Parathyroid adenoma (tissue), 2 donors: ENCODE measurements at regions not wholly inside any gene's neighbourhood (a gene's known extent, or its start where the extent isn't known, plus 50 kb on each side); places are given as distances from the start of the nearest gene placed in this dataset.

ENCODE experiments used
- H2AFZ ChIP-seq: fragments of 300-600 bp; sonication (generic); one replicate; pipeline ENCODE4 v1.7.0; 2017; ENCODE audit warnings: antibody characterized with exemption, mild to moderate bottlenecking
- H3K27ac ChIP-seq: fragments of 300-600 bp; sonication (generic); one replicate; pipeline ENCODE4 v1.7.0; 2017
- H3K27me3 ChIP-seq: fragments of 300-600 bp; sonication (generic); one replicate; pipeline ENCODE4 v1.7.0; 2017; ENCODE audit warnings: low read length; ENCODE audit not compliant: control insufficient read depth, insufficient read depth
- H3K36me3 ChIP-seq: fragments of 300-600 bp; sonication (generic); one replicate; pipeline ENCODE4 v1.7.0; 2017; ENCODE audit warnings: low read length; ENCODE audit not compliant: control insufficient read depth, insufficient read depth
- H3K4me1 ChIP-seq: fragments of 300-600 bp; sonication (generic); one replicate; pipeline ENCODE4 v1.7.0; 2017; ENCODE audit warnings: control low read depth
- H3K4me2 ChIP-seq: fragments of 300-600 bp; sonication (generic); one replicate; pipeline ENCODE4 v1.7.0; 2017; ENCODE audit warnings: low read length
- H3K4me3 ChIP-seq: fragments of 300-600 bp; sonication (generic); one replicate; pipeline ENCODE4 v1.7.0; 2017; ENCODE audit warnings: low read depth, low read length
- H3K79me2 ChIP-seq: fragments of 300-600 bp; sonication (generic); one replicate; pipeline ENCODE4 v1.7.0; 2017; ENCODE audit warnings: control low read depth
- H3K9ac ChIP-seq: fragments of 300-600 bp; sonication (generic); one replicate; pipeline ENCODE4 v1.7.0; 2017; ENCODE audit warnings: mild to moderate bottlenecking
- H3K9me3 ChIP-seq: fragments of 300-600 bp; sonication (generic); one replicate; pipeline ENCODE4 v1.7.0; 2017; ENCODE audit warnings: low read length; ENCODE audit not compliant: control insufficient read depth
- TF ChIP-seq, protein P1 (sequence below): fragments of 300-600 bp; sonication (generic); IDR thresholded peaks from one replicate; pipeline ENCODE4 v1.7.0; 2017; ENCODE audit warnings: antibody characterized with exemption, mild to moderate bottlenecking
- donor health status: primary hyperparathyroidism.

DNA sequence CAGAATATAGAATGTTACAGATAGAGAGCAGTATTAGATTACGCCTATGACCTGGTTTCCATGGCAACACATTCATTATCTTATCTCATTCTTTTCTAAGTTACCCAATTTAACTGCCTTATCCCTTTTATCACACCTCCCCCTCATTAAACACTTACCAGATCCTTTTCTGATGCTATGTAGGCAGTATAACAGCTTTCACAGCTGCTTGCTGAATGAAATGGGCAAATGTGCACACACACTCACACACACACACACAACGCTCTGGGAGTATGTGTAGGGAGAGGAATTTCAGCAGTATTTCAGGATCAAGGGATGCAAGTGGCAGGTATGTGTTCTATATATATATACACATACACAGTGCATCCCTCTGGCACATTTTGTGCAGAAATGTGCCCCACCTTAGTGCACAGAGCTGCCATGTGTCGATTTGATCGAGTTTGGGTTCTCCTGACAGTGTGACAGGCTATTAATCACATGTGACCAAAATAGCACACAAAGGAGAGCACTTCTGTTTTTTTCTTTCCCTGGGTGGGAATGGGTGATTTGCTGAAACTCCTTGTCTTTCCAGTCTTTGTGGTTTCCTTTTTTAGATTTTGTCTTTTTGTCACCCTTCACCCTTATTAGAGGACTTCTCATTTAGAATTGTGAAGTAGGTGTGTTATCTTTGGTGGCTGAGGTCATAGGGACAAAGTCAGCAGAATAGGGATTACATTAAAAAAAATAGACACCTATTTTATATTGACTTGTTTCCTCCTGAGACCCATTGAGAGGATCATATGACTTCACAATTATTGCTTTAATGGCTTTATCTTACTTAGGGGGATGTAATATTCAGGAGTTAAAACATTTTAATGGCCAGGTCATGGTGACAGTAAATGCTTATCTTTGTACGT lies 553.7 kb downstream of the PDCD6IP start:
- Histone ChIP-seq H3K4me2 (no peak overlapping the region), H3K9me3 (no peaks in the 10 kb centered on the region), H3K79me2 (no peaks in the 10 kb centered on the region), H3K27ac (no peak overlapping the region), H2AFZ (no peak overlapping the region), H3K4me1 (no peaks in the 10 kb centered on the region), H3K9ac (no peak overlapping the region), H3K4me3 (no peak overlapping the region), H3K36me3 (no peaks in the 10 kb centered on the region), H3K27me3 (no peaks in the 10 kb centered on the region)
- TF ChIP-seq, protein P1, sequence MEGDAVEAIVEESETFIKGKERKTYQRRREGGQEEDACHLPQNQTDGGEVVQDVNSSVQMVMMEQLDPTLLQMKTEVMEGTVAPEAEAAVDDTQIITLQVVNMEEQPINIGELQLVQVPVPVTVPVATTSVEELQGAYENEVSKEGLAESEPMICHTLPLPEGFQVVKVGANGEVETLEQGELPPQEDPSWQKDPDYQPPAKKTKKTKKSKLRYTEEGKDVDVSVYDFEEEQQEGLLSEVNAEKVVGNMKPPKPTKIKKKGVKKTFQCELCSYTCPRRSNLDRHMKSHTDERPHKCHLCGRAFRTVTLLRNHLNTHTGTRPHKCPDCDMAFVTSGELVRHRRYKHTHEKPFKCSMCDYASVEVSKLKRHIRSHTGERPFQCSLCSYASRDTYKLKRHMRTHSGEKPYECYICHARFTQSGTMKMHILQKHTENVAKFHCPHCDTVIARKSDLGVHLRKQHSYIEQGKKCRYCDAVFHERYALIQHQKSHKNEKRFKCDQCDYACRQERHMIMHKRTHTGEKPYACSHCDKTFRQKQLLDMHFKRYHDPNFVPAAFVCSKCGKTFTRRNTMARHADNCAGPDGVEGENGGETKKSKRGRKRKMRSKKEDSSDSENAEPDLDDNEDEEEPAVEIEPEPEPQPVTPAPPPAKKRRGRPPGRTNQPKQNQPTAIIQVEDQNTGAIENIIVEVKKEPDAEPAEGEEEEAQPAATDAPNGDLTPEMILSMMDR = no peak

DNA sequence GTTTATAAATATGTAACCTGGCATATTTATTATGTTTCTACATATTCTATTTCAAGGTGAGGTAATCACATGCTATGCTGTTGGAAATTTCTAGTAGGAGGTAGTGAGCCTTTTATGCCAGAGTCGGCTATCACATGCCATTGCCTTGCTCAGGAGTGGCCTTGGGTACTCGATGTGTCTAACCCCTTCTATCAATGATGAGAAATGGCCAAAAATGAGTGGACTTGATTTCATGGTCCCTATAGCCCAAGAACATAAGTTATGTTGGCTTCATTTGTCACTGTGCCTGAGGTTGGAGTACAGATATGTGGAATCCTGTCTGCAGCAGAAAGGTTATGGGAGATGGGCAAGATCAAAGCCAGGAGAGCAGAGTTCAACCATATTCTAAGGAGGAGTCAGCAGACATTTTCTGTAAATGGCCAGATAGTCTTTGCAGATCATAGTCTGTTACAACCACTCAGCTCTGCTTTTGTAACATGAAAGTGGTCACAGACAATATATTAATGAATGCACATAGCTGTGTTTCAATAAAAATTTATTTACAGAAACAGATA lies 554.4 kb downstream of the PDCD6IP start:
- Histone ChIP-seq H3K36me3 (no peaks in the 10 kb centered on the region), H3K27me3 (no peaks in the 10 kb centered on the region), H3K4me2 (no peak overlapping the region), H3K4me3 (no peak overlapping the region), H3K27ac (no peak overlapping the region), H3K79me2 (no peaks in the 10 kb centered on the region), H3K4me1 (no peaks in the 10 kb centered on the region), H2AFZ (no peak overlapping the region), H3K9ac (no peak overlapping the region), H3K9me3 (no peaks in the 10 kb centered on the region)
- TF ChIP-seq, protein P1 = no peak

- Histone ChIP-seq H2AFZ (no peak overlapping the region), H3K27ac (no peak overlapping the region), H3K4me1 (no peaks in the 10 kb centered on the region), H3K9me3 (no peaks in the 10 kb centered on the region), H3K79me2 (no peaks in the 10 kb centered on the region), H3K9ac (no peak overlapping the region), H3K36me3 (no peaks in the 10 kb centered on the region), H3K4me2 (no peak overlapping the region), H3K27me3 (no peaks in the 10 kb centered on the region), H3K4me3 (no peak overlapping the region)
- TF ChIP-seq, protein P1 = no peak
Measured at GRCh38 chr3:34357461-34357860, 559.0 kb downstream of the PDCD6IP start.

DNA sequence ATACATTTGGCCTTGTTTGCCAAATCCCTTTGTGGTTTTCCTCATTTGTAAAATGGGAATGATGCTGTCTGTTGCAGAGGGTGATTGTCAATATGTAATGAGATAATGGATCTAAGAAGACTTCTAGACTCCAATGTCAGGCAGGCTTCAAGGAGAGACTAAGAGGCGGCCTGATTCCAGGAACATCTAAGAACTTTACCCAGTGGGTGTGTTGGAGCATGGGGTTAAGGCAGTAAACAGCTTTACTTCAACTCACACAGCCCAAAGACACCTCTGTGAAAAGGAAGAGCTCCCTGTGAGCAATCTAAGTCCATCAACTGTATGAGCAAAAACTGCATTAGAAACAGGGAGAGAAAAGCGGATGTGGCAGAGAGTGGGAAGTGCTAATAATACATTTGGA lies 560.6 kb downstream of the PDCD6IP start:
- no peak overlapping the region for H3K27ac ChIP-seq
- H3K36me3 ChIP-seq = no peaks in the 10 kb centered on the region
- no peaks in the 10 kb centered on the region for H3K9me3 ChIP-seq
- TF ChIP-seq, protein P1 = no peak
- H3K4me1 ChIP-seq = no peaks in the 10 kb centered on the region
- H3K27me3 ChIP-seq = no peaks in the 10 kb centered on the region
- no peak overlapping the region for H3K4me3 ChIP-seq
- no peak overlapping the region for H3K4me2 ChIP-seq
- H3K9ac ChIP-seq = no peak overlapping the region
- H3K79me2 ChIP-seq = no peaks in the 10 kb centered on the region
- H2AFZ ChIP-seq = no peak overlapping the region
